ENCODE measurements at regions not wholly inside any gene's neighbourhood (a gene's known extent, or its start where the extent isn't known, plus 50 kb on each side); places are given as distances from the start of the nearest gene placed in this dataset.

DNA sequence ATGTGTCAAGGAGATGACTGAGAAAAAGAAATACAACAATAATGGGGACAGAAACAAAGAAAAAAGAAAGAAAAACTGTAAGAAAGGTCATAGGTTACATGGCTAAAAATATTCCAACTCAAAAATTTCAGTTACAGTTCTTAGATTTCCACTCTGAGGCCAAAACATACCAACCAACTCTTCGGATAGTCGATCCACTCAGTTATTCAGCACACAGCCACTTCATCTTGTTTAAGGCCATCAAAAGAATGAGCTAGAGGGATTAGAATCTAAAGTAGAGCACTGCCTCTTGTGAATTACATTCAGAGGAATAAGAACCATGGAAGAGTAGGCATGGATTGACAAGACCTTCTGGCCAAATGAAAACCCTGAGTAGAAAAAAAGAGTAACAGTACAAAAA, 277.0 kb downstream of the MRPL39 start:
- no peak for DNase-seq (ENCODE audit: low read depth in 2 of 2)

DNA sequence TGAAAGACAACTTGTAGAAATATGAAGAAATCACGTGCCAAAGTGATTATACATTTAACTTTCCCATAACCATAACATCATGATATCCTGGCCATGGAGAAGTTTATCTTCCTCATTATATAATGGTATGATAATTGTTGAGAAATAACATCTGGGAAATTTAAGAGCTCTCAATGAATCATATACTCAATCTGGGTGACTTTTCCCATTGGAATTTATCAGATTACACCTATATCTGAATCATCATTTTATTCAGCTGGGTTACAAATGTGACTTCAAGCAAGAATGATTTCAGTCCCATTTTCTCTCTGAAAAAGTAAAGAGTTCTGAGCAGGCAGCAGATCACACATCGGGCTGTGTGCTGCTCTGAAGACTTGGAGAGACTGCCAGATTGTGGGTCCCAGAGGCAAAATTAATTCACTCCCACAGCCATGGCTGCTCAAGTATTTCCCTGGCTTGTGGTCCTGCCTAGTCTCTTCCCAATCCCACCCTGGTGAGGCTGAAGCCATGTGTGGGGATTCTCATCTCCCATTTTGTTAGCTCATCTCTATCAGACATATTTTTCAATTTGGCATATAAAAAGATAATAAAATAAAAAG, 278.0 kb downstream of the MRPL39 start:
- DNase-seq (ENCODE audit: low read depth in 2 of 2), result no peak

DNA sequence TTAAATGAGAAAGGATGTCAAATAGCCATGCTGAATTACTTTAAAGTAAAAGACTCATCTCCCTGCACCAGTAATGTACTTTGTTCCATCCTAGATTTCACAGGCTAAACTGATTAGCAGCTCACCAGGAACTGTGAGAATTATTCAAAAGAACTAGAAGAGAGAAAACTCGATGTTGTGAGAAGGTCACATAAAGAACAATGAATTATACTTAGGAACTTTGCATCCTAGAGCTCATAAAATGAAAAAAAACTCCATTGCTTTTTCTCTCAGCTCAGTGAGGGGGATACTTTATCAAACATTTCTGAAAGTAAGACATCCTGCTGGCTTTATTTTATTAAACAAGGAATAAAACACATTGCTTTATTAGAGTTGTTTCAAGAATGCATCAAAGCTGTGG, 278.5 kb downstream of the MRPL39 start:
- DNase-seq (ENCODE audit: low read depth in 2 of 2), result no peak

DNA sequence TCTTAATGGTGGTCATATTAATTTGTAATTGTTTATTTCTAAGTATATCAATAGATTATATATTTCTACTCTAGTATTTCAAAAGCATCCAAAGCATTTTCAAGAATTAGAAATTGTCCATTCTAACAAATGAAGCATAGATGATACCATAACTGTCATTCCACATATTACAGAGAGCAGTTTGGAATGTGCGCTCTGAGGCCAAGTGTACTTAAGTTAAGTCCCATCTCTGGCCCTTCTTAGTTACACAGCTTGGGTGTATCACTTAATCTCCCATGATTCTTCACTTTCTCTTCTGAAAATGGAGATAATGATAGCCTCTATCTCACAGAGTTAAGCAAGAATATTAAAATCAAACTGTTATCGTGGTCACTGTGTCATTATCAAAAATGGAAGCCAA, 281.1 kb downstream of the MRPL39 start:
- DNase-seq (ENCODE audit: low read depth in 2 of 2), result no peak

DNA sequence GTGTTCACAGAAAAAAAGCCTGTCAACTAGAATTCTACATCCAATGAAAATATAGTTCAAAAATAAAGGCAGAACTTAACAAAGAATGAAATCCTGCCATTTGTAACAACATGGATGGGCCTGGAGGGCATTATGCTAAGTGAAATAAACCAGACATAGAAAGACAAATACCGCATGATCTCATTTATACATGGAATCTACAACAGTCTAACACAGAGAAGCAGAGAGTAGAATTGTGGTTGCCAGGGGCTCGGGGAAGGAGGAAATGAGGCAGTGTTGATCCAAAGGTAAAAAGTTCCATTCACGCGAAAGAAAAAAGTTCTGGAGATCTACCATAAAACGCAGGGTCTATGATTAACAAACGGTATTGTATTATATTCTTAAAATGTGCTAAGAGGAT, 282.6 kb downstream of the MRPL39 start:
- DNase-seq (ENCODE audit: low read depth in 2 of 2), result no peak

DNA sequence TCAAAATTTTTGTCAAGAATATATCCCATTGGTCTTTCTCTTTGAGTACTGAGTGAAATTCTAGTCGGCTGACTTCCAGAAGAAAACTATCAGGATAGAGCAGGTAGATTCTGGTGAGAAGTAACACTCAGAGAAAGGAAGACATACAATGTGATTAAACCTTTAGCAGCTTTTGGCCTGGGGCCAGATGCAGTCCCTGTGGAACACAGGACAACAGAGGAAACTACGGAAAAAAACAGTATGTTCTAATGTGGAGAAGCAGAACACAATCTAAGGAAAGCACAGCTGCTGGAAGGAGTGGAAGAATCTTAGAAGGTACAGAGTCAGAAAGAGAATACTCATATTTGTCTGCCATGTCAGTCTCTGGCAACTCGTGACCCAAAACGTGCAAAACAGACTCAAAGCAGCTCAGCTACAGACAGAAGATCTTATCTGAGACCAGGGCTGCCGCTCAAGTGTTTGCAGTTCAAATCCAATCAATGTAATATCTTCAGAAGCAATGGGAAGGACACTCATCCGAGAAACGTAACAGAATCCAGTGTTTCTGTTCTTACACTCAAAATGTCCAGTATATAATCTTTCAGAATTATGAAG, 283.8 kb downstream of the MRPL39 start:
- DNase-seq (ENCODE audit: low read depth in 2 of 2), result no peak

DNA sequence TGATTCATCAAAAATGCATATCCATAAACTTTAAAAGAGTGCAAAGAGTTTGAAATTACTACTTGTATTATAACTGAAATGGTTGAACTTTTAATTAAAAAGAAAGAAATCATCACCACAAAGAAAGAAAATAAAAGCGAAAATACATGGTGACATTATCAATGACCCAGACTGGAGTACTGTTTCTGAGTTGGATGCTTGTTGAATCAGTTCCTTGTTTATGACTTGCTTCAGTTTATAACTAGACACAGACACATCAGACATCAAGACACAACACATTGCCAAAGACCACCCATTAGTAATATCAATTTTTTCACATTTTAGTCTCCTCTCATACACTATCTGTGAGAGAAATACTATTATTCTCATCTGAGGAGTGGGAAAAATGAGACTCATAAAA, 293.0 kb downstream of the MRPL39 start:
- DNase-seq (ENCODE audit: low read depth in 2 of 2), result no peak

DNA sequence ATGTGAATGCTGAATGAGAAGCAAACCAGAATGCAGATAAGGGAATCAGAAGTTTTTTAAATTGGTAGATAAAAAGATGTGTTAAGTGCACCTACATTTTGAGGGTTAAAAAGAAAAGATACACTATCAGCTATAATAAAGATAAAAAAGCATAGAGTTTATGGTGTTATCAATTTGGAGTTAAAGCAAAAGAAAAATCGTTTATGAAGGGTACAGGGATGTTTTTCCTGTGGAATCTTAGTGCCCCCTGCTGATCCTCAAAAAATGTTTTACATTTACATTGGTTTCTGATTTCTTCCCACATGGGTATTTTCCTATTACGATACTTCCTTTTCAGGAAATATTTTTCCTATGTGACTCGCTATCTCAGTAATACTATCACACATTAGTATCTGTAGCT, 293.5 kb downstream of the MRPL39 start:
- DNase-seq (ENCODE audit: low read depth in 2 of 2), result no peak

DNA sequence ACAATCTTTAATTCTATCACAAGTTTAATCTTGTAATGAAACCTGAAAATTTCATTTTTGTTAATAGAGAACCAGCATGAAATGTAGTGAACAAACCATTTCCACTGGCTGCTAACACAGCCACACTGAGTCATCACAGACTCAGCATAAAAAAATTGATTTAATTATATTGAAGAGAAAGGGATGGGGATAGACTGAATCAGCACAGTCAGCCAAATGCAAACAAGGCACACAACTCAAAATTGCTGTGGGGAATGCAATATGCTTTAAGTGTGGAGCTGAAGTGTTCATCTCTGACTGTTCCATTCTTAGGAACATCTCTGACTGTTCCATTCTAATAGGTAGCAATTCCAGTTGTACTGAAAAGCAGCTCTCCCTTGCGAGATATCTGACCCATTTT, 299.8 kb downstream of the MRPL39 start:
- DNase-seq (ENCODE audit: low read depth in 2 of 2), result no peak

DNA sequence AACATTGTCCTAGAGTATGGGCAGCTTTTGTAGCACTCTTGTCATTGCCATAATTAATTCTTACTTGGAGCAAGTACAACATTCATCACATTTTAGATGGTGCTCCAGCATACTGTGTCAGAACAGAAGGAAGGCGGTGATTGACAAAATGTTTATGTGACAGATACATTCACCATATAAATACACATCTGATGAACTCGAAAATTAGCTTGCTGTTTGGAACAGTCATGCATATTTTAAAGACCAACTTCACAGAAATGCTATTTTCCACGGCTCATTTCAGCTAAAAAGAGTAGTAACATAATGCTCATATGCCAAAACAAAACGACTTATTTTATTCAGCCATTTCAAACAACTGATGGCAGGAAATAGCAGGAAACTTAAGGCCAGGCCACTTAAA, 302.7 kb downstream of the MRPL39 start:
- DNase-seq (ENCODE audit: low read depth in 2 of 2), result no peak

DNA sequence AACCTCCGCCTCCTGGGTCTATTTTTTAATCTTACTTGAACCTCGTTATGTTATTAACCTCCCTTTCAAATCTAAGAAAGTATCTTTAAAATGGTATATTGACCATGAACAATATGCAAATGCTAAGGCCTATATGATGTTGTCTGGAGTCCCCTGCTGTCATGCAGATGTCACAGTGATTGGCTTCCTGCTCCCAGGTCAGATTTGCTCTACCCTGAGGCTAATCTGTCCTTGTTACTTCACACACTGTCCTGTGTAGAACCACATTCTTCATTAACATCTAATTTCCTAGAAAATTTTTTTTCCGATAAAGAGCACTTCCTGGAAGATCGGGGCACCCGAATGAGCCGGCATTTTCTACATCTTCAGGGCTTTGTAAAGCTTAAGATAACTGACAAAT, 306.6 kb downstream of the MRPL39 start:
- no peak for DNase-seq (ENCODE audit: low read depth in 2 of 2)

DNA sequence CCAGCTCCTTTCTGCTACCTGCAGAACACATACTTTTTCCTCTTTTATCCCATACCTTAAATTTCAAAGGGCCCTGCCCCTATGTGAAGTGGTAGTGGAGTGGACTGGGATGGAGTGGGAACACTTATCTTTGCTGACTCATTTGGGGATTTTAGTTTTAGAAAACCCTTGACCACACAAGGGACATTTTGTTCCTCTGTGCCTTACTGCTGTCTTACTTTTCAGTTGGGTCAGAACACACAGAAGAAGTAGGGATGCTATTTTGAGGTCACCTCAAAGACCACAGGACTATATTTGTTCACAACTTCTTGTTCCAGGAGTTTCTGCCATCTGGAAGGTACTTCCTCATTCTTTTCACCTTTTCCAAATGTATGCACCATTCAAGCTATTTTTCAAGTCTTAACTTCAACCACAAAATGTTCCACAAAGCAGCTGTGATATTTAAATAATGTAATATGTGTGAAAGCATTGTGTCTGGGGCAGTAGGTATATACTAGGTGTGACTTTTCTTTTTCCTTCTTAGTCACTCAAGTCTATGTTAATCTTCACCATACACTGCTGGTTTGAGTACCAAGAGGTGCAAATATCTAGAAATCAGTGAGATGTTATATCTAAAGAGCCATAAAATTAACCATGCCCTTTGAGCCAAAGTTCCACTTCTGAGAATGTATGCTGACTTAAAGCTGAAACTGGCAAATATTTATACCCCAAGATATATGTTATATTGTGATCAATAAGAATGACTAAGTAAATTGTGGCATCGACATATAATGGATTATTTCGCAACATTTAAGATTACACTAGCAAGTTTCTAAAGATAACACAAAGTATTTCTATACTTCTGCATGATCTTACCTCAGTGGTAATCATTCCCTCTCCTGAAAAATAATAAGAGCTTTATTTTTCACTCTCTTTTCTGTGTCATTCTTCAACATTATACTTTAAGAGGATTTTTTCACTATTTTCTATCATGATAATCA, 308.5 kb downstream of the MRPL39 start:
- DNase-seq (ENCODE audit: low read depth in 2 of 2), result no peak

DNA sequence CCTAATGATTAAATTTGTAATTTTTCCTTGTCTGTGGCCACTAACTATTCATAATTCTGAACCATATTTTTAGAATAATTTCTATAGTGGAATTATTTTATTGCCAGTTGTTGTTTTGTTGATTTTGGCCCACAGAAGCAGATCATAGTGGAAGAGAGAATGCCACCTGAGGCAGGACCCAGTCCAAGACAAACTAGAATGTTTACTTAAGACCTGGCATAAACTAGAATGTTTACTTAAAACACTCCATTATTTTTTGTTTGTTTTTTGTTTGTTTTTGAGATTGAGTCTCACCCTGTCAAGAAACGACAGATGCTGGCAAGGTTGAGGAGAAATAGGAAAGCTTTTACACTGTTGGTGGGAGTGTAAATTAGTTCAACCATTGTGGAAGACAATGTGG, 310.2 kb downstream of the MRPL39 start:
- no peak for DNase-seq (ENCODE audit: low read depth in 2 of 2)

DNA sequence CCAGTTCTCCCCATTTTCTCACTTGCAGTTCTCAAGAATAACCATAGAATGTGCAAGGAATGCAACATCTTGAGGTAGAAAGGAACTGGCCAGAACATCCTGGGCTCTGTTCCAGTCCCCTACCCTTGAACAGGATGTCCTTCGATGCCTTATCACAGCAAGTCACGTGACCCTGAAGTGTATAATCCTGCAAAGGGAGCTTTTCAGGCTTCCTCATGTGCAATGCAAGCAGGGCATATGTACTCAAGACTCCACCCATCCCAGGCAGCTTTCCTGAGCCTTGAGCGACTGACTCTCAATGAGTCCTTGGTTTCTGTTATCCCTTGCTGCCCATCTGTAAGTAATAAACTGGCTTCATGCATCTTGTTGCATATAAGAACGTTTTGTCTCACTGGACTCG, 311.0 kb downstream of the MRPL39 start:
- DNase-seq (ENCODE audit: low read depth in 2 of 2), result no peak

DNA sequence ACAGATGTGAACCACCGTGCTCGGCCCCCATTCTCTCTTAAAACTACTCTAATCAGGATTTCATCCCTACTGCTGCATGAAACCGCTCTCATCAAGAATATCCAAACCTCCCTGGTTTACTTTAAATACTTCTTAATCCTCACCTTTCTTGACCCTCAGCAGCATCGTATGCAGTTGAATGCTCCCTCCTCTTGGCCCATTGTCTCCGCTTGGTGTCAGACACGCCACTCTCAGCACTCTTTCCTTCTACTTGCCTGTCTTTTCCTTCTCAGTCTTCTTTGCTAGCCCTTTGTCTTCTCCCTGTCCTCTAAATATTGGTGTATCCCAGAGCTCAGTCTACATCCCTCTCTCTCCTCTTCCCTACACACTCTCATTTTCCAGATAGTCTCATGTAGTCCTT, 314.9 kb downstream of the MRPL39 start:
- no peak for DNase-seq (ENCODE audit: low read depth in 2 of 2)

DNA sequence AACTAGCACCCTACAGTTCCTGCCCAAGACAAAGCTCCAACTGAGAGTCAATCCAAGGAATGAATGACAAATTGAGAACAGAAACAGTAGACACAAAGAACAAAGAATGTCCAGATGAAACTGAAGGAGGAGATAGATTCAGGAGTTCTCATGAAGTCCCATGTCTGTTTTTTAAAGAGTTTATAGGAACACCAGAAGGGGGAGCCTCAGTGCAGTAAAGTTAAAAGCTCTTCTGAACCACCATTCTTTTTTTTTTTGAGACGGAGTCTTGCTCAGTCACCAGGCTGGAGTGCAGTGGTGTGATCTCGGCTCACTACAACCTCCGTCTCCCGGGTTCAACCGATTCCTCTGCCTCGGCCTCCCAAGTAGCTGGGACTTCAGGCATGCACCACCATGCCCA, 323.6 kb downstream of the MRPL39 start:
- no peak for DNase-seq (ENCODE audit: low read depth in 2 of 2)

DNA sequence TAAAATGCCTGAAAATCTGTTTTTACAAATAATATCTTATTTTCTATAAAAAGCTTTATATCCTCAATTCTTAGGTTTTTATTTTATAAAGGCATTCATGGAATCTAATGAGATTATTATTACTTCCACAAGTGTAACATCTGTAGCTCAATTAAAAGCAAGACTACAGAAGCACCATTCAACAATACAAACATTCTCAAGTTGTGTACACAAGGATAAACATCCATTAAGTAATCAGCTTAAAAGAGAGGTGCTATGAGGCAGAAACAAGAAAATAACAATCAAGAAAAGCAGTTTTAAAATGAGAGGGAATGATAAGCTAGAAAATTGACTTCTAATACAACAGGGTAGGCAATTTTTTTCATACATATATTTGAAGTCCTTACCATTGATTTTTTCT, 326.1 kb downstream of the MRPL39 start:
- DNase-seq (ENCODE audit: low read depth in 2 of 2), result no peak

DNA sequence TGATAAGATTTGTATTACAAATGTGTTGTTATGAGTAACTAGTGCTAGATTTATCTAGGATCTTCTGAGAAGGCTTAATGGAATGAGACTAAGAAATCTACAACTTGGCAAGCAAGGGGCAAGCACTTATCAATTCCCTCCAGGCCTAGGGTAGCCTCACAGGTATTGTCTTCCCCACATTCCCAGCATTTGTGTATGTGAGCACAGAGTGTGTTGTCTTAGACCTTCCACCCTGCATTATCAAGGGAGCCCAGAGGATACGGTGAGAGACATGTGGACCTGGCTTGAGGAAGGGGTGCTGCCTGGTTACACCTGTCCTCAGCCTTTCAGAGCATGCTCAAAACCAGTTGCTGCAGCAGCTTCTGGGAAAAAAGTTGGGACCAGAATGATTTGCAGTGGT, 327.2 kb downstream of the MRPL39 start:
- DNase-seq (ENCODE audit: low read depth in 2 of 2), result no peak

DNA sequence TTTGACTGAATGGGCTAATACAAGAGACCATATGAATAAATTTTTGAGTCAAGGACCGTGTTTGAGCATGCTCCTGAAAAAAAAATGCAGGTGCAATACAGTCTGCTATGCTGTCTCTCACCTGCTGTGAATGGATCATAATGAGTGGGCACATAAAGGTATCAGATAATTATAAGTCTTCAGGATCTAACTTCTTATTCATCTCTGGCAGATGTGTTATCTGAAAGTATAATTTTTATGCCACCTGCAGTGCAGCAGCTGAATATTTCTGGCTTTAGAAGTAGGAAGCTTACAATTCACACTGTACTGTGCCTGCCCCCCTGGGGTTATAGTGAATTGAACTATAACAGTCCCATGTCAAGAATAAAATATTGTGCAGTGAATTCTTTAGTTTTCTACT, 333.3 kb downstream of the MRPL39 start:
- no peak for DNase-seq (ENCODE audit: low read depth in 2 of 2)

DNA sequence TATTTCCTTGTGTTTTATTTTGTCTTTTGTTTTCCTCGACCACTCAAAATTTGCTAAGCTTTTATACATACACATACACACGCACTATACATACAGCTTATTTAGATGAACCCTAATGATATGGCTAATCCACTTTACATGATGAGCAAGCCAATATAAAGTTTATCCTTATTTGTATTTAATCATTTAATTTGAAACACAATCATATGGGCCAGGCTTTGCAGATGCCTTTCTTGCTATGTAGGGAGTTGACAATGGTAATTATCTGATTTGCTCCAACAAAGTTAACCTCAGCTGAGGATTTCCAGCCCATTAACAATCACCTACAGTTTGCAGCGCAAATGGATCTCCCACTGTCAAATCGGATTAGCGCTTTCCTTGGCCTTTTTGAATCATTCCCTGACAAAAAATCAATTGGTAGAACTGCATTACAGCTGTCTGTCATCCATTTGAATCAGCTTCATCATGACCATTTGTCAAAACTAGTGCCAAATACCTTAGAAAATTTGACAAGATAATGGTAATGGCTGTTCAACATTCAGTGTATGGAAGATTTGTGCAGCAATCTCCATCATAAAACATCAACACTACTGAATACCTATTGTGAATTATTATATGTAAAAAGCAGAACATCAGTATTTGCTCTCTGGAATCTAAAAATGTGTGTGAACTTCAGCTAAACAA, 352.6 kb downstream of the MRPL39 start:
- DNase-seq (ENCODE audit: low read depth in 2 of 2), result no peak

DNA sequence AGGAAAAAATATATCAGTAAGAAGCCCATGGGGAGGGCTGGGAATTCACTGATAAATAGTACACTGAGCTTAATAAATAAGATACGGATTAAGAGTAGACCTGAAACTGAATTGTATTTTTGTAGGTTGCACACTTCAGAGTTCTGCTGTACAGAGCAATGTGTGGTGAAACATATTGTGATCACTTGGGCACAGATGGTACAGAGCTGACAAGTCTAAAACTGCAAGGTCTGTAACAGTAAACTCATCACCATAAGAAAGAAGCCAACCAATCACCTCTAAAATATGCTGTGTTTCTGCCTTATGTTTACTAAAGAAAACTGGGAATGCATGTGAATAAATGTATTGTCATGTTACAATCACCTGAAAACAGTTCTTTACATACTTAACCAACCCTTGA, 360.7 kb downstream of the MRPL39 start:
- no peak for DNase-seq (ENCODE audit: low read depth in 2 of 2)

DNA sequence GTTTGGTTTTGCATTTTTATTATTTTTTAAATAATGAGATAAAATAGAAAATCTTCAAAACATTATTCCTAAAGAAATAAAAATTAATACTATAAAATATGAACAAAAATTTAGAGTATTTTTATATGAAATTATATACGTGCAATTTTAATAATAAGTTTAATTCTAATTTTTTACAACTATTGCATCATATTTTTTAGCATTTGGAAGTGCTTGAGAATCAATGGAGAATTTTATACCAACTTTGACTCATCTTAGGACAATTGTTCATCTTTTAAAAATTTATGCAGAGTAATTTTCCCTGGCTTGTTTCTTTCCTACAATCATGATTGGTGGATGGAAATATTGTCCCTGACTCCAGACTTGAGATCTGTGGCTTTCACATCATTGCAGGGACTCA, 362.5 kb downstream of the MRPL39 start:
- no peak for DNase-seq (ENCODE audit: low read depth in 2 of 2)

DNA sequence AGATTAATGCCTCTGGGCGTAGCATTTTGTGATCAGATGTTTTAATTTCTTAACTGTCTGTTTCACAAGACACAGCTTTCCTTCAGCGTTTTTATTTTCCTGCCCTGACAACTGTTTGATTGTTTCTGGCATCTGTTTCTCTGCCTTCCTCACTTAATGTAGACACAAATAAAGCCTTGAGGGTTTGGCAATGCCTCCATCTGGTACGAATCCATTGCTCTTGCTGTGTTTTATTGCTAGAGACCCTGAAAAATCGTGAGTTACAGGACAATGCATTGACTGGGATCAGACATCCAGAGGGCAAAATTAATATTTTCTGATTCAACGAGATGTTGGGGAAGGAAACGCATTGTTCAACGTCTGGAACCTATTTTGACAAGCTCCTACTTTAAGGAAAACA, 363.5 kb downstream of the MRPL39 start:
- no peak for DNase-seq (ENCODE audit: low read depth in 2 of 2)

Measured in stimulated activated CD8-positive, alpha-beta memory T cell treated with anti-CD3 and anti-CD28 coated beads, Interleukin-15, amount 100 ng/mL, for 48 hours (primary cell).